HepG2 (cell line): ENCODE measurements at regions not wholly inside any gene's neighbourhood (a gene's known extent, or its start where the extent isn't known, plus 50 kb on each side); places are given as distances from the start of the nearest gene placed in this dataset.

Source experiments
- ATAC-seq: fragments of 200-7000 bp; cut with Tn5 transposase; 3 replicates; pipeline ENCODE4 v1.9.1; 2020; ENCODE audit warnings: mild to moderate bottlenecking, moderate library complexity
- BruUV-seq: library from RNA; stranded (reverse); fragments of 400-500 nt; replicated peaks from 2 replicates; lab custom pipeline; 2021; lab: Mats Ljungman, UMichigan
- CTCF ChIA-PET: fragments of 300-600 bp; formaldehyde crosslinking; extraction: SDS; loops from one replicate; lab custom pipeline; 2021; ENCODE audit warnings: low total read pairs, inconsistent platforms, low intra/inter-chr PET ratio; lab: Yijun Ruan, JAX
- POLR2A ChIA-PET: fragments of 350-600 bp; sonication (Branson Sonifier 250); formaldehyde crosslinking; loops from one replicate; lab custom pipeline; 2020; ENCODE audit warnings: antibody characterized with exemption, inconsistent platforms; lab: Yijun Ruan, JAX
- DNase-seq: peaks from one replicate; pipeline ENCODE4 v3.0.0-alpha.2; 2015; ENCODE audit warnings: low spot score
- FAIRE-seq: peaks from 3 replicates; lab custom pipeline; 2011; peaks lifted over from hg19 to GRCh38; lab: Jason Lieb, UNC
- H2AFZ ChIP-seq: one replicate; pipeline ENCODE4 v1.6.1; 2011; ENCODE audit warnings: low read length, inconsistent platforms
- H3K27ac ChIP-seq: fragments of 300-600 bp; 3 replicates; pipeline ENCODE4 v1.8.0; 2011; ENCODE audit warnings: mixed run types, mild to moderate bottlenecking, mixed read lengths, low read length, inconsistent platforms; ENCODE audit not compliant: insufficient read depth; ENCODE audit errors: extremely low read length
- H3K27me3 ChIP-seq, 2 experiments: fragments of 200-600 bp in 1 of 2; 2 replicates in 1 of 2; 3 replicates in 1 of 2; pipeline versions ENCODE4 v1.6.0 to v1.8.0; 2011; ENCODE audit warnings: low read length in 2 of 2, mild to moderate bottlenecking in 2 of 2, moderate library complexity in 2 of 2, inconsistent platforms in 1 of 2; ENCODE audit not compliant: insufficient read depth in 2 of 2, control insufficient read depth in 1 of 2
- H3K36me3 ChIP-seq, 2 experiments: fragments of 200-600 bp in 1 of 2; replicated peaks in 1 of 2; 2 replicates in 1 of 2; 3 replicates in 1 of 2; pipeline versions ENCODE4 v1.5.1 to v1.8.0; 2011; ENCODE audit warnings: low read length in 2 of 2, inconsistent platforms in 1 of 2; ENCODE audit not compliant: insufficient read depth in 2 of 2, control insufficient read depth in 1 of 2
- H3K4me1 ChIP-seq: 2 replicates; pipeline ENCODE4 v1.5.1; 2012; ENCODE audit warnings: low read length, inconsistent platforms; ENCODE audit not compliant: insufficient read depth
- H3K4me2 ChIP-seq: 2 replicates; pipeline ENCODE4 v1.6.0; 2011; ENCODE audit warnings: low read depth, low read length, inconsistent platforms
- H3K4me3 ChIP-seq, 3 experiments: fragments of 200-600 bp in 1 of 3; sonication (generic), shearing (Covaris generic) in 1 of 3; replicated peaks in 1 of 3; 2 replicates each; pipeline ENCODE4 v1.5.1; 2011 to 2016; ENCODE audit warnings: low read length in 3 of 3, inconsistent platforms in 2 of 3, low read depth in 2 of 3, mild to moderate bottlenecking in 2 of 3, control low read depth in 1 of 3, mixed read lengths in 1 of 3; ENCODE audit not compliant: insufficient read depth in 1 of 3
- H3K79me2 ChIP-seq: one replicate; pipeline ENCODE4 v1.6.1; 2011; ENCODE audit warnings: low read length, inconsistent platforms; ENCODE audit not compliant: insufficient read depth
- H3K9ac ChIP-seq: 2 replicates; pipeline ENCODE4 v1.6.0; 2011; ENCODE audit warnings: mild to moderate bottlenecking, low read depth, low read length, inconsistent platforms; ENCODE audit not compliant: insufficient read depth
- H3K9me3 ChIP-seq: 2 replicates; pipeline ENCODE4 v1.5.1; 2012; ENCODE audit warnings: mild to moderate bottlenecking, low read length
- H4K20me1 ChIP-seq: 2 replicates; pipeline ENCODE4 v1.6.0; 2011; ENCODE audit warnings: inconsistent platforms, mild to moderate bottlenecking, low read length, moderate library complexity; ENCODE audit not compliant: insufficient read depth
- ARNTL ChIP-seq: sonication (generic); formaldehyde crosslinking; IDR thresholded peaks from 2 replicates; pipeline ENCODE4 v1.4.0; 2020; ENCODE audit warnings: mild to moderate bottlenecking, missing genetic modification reagents
- FUBP1 ChIP-seq: sonication (generic); formaldehyde crosslinking; IDR thresholded peaks from 2 replicates; pipeline ENCODE4 v1.5.1; 2020; ENCODE audit warnings: missing genetic modification reagents, mild to moderate bottlenecking, borderline replicate concordance
- HOXD1 ChIP-seq: sonication (generic); formaldehyde crosslinking; IDR thresholded peaks from 2 replicates; pipeline ENCODE4 v1.5.0; 2020; ENCODE audit warnings: missing genetic modification reagents
- MYPOP ChIP-seq: sonication (generic); formaldehyde crosslinking; IDR thresholded peaks from 2 replicates; pipeline ENCODE4 v1.8.1; 2023; ENCODE audit warnings: mild to moderate bottlenecking, moderate library complexity, missing genetic modification reagents
- NFKBIZ ChIP-seq: IDR thresholded peaks from 2 replicates; pipeline ENCODE4 v1.6.1; 2018; ENCODE audit warnings: missing genetic modification reagents, missing compliant biosample characterization
- PHF21A ChIP-seq: sonication (generic); formaldehyde crosslinking; IDR thresholded peaks from 2 replicates; pipeline ENCODE4 v1.5.0; 2020; ENCODE audit warnings: mild to moderate bottlenecking, missing genetic modification reagents
- WIZ ChIP-seq: sonication (generic); formaldehyde crosslinking; IDR thresholded peaks from 2 replicates; pipeline ENCODE4 v1.5.1; 2020; ENCODE audit warnings: mild to moderate bottlenecking, missing genetic modification reagents
- ZNF770 ChIP-seq: sonication (generic); formaldehyde crosslinking; IDR thresholded peaks from 2 replicates; pipeline ENCODE4 v1.5.0; 2020; ENCODE audit warnings: mild to moderate bottlenecking, missing genetic modification reagents
- ZNF878 ChIP-seq: sonication (generic); formaldehyde crosslinking; IDR thresholded peaks from 2 replicates; pipeline ENCODE4 v1.8.1; 2023; ENCODE audit warnings: mild to moderate bottlenecking, missing genetic modification reagents, moderate library complexity
- WGBS: methylation state at CpG from one replicate; pipeline ENCODE4 v1.1.6; 2017; ENCODE audit warnings: low lambda C conversion rate; 5-methylcytosine and 5-hydroxymethylcytosine counted together
- in situ Hi-C: cut with HindIII; loops from 2 replicates; pipeline ENCODE4 v1.10.0; 2017; ENCODE audit warnings: low pct_unique_long_range_greater_than_20kb; ENCODE audit not compliant: extremely low pct_ligation_motif_present
- intact Hi-C: fragments of 100-400 bp; cut with micrococcal nuclease; formaldehyde crosslinking; loops from one replicate; pipeline ENCODE4 v1.10.0; 2022; ENCODE audit not compliant: unreplicated experiment

- no peaks in the 10 kb centered on the region for H3K4me1 ChIP-seq
- peaks cover 82% of the 10 kb centered on the region for H3K9me3 ChIP-seq
- H3K79me2 ChIP-seq = no peaks in the 10 kb centered on the region
- TF ChIP-seq NFKBIZ = no peak
- TF ChIP-seq PHF21A (CRISPR knock-in tag) = no peak
- no peak for TF ChIP-seq HOXD1 (CRISPR knock-in tag)
- TF ChIP-seq WIZ (CRISPR knock-in tag) = no peak
- no peak for TF ChIP-seq ZNF878 (CRISPR knock-in tag)
- no peak for TF ChIP-seq FUBP1
- TF ChIP-seq ZNF770 (CRISPR knock-in tag) = no peak
- no peak for TF ChIP-seq ARNTL (CRISPR knock-in tag)
- TF ChIP-seq MYPOP (CRISPR knock-in tag) = no peak
- H3K36me3 ChIP-seq = no peaks in the 10 kb centered on the region
- no peak overlapping the region for H3K9ac ChIP-seq
- in situ Hi-C loops = no loop called here
- DNase-seq = no peak
- ChIA-PET CTCF (no interaction called here), POLR2A (no interaction called here)
- no peaks in the 10 kb centered on the region for H4K20me1 ChIP-seq
- no peak overlapping the region for H2AFZ ChIP-seq
- ATAC-seq = no peak
- WGBS = 33% methylated on average over 4 of the region's 4 CpGs
- no peak for FAIRE-seq
- no peak overlapping the region for H3K27ac ChIP-seq
- H3K27me3 ChIP-seq = no peaks in the 10 kb centered on the region
- no peak overlapping the region for H3K4me3 ChIP-seq
- H3K4me2 ChIP-seq = no peak overlapping the region
- BruUV-seq = no TSS peak
- intact Hi-C loops = no loop called here
These were observed 765.4 kb downstream of the SORCS1 start for GRCh38 chr10:106399112-106399511.
